Peyer's patch (tissue), 4 donors: ENCODE measurements at regions not wholly inside any gene's neighbourhood (a gene's known extent, or its start where the extent isn't known, plus 50 kb on each side); places are given as distances from the start of the nearest gene placed in this dataset.

Source experiments
- POLR2A ChIP-seq, 2 donors: fragments of 450-650 bp; IDR thresholded peaks; one replicate each; pipeline ENCODE4 v1.5.1; 2017; ENCODE audit warnings: antibody characterized with exemption in 2 of 2, mild to moderate bottlenecking in 2 of 2, moderate library complexity in 2 of 2
- TF ChIP-seq, protein P1 (sequence below), 6 experiments: fragments of 450-650 bp in 4 of 6; fragments of 200-600 bp in 2 of 6; sonication (generic) in 1 of 6; IDR thresholded peaks; one replicate each; pipeline ENCODE4 v1.5.1; 2017 to 2019; ENCODE audit warnings: antibody characterized with exemption in 6 of 6, mild to moderate bottlenecking in 3 of 6, moderate library complexity in 1 of 6

DNA sequence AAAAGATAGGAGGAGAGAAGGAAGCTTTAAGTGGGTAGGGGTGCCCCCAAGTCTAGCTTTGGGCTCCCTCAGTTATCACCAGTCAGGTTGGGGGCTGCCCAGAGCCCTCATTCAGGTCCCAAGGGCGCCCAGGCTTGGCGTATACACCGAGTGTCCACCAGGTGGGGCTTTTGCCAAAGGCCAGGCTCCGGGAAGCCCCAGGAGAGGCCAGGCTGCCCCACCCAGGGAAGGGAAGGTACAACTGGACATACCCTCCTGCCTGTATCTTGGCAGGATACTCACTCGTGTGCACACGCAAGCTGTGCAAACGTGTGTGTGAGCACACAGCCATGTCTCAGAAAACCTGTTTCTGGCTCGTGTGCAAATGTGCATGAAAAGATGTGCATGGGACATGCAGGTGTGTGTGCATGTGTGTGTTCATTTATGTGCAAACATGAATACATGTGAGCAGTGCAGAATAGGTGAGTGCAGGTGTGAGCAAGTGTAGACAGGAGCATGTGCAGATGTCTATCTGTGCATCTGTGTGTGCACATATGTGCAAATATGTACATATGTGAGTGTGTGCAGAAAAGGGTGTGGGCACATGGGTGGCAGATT is 103.9 kb upstream of the MYL2 start:
- TF ChIP-seq POLR2A (IDR thresholded peaks at IDR 0.05) = no peak
- TF ChIP-seq, protein P1, sequence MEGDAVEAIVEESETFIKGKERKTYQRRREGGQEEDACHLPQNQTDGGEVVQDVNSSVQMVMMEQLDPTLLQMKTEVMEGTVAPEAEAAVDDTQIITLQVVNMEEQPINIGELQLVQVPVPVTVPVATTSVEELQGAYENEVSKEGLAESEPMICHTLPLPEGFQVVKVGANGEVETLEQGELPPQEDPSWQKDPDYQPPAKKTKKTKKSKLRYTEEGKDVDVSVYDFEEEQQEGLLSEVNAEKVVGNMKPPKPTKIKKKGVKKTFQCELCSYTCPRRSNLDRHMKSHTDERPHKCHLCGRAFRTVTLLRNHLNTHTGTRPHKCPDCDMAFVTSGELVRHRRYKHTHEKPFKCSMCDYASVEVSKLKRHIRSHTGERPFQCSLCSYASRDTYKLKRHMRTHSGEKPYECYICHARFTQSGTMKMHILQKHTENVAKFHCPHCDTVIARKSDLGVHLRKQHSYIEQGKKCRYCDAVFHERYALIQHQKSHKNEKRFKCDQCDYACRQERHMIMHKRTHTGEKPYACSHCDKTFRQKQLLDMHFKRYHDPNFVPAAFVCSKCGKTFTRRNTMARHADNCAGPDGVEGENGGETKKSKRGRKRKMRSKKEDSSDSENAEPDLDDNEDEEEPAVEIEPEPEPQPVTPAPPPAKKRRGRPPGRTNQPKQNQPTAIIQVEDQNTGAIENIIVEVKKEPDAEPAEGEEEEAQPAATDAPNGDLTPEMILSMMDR (IDR thresholded peaks at IDR 0.05) = peak; percentile 25 to 57 (median 50)
